B cell (primary cell): ENCODE measurements at regions not wholly inside any gene's neighbourhood (a gene's known extent, or its start where the extent isn't known, plus 50 kb on each side); places are given as distances from the start of the nearest gene placed in this dataset.
"Not testable (repeated sequence)": the region's sequence is repeated elsewhere in the genome, so short reads cannot be mapped to it uniquely, and the experiment has no call there.

Experiments
- CTCF ChIP-seq: fragments of 200-600 bp; IDR thresholded peaks from one replicate; pipeline ENCODE4 v1.8.0; 2022; ENCODE audit warnings: antibody characterized with exemption, mild to moderate bottlenecking
- EZH2 ChIP-seq: IDR thresholded peaks from 2 replicates; pipeline ENCODE4 v1.6.1; 2012; ENCODE audit warnings: borderline replicate concordance, low read depth, mild to moderate bottlenecking, moderate library complexity, low read length; ENCODE audit not compliant: insufficient read depth, poor library complexity, severe bottlenecking

GRCh38 chr4:49560131-49560816, 574.2 kb downstream of the CWH43 start:
- not testable (repeated sequence) for TF ChIP-seq EZH2, CTCF
